ENCODE measurements at regions not wholly inside any gene's neighbourhood (a gene's known extent, or its start where the extent isn't known, plus 50 kb on each side); places are given as distances from the start of the nearest gene placed in this dataset.

- H3K36me3 ChIP-seq (ENCODE audit: insufficient read depth, low read length): no peaks in the 10 kb centered on the region
- no peak overlapping the region for H3K4me3 ChIP-seq (ENCODE audit: low read depth, low read length, poor library complexity, severe bottlenecking)
- H3K9me2 ChIP-seq (ENCODE audit: low read depth, low read length): no peaks in the 10 kb centered on the region
- TF ChIP-seq EZH2 (IDR thresholded peaks at IDR 0.05; ENCODE audit: borderline replicate concordance, low read length): no peak
- TF ChIP-seq CTCF (IDR thresholded peaks at IDR 0.05; ENCODE audit: low read length): no peak
- H4K20me1 ChIP-seq (ENCODE audit: insufficient read depth, low read length): no peaks in the 10 kb centered on the region
- H3K4me1 ChIP-seq (ENCODE audit: insufficient read depth, low read length, severe bottlenecking): no peaks in the 10 kb centered on the region
- H3F3A ChIP-seq (ENCODE audit: insufficient read depth, low read length): no peaks in the 10 kb centered on the region
- no peaks in the 10 kb centered on the region for H3K9me3 ChIP-seq (ENCODE audit: low read length)
- no peak overlapping the region for H3K27ac ChIP-seq (ENCODE audit: low read depth, low read length, poor library complexity, severe bottlenecking)
- H3K27me3 ChIP-seq (ENCODE audit: insufficient read depth, low read length): no peaks in the 10 kb centered on the region
- no peak overlapping the region for H3K9ac ChIP-seq (ENCODE audit: low read length)
- H3K79me2 ChIP-seq (ENCODE audit: insufficient read depth, low read length): no peaks in the 10 kb centered on the region
- H3K4me2 ChIP-seq (ENCODE audit: low read length): no peak overlapping the region
- no peak overlapping the region for H2AFZ ChIP-seq (ENCODE audit: low read length)
These were observed 244.2 kb downstream of the WNT5A start for GRCh38 chr3:55242921-55243320.

- H3K79me2 ChIP-seq (ENCODE audit: insufficient read depth, low read length): no peaks in the 10 kb centered on the region
- no peak overlapping the region for H3K4me3 ChIP-seq (ENCODE audit: low read depth, low read length, poor library complexity, severe bottlenecking)
- H3K9me3 ChIP-seq (ENCODE audit: low read length): no peaks in the 10 kb centered on the region
- no peaks in the 10 kb centered on the region for H3K9me2 ChIP-seq (ENCODE audit: low read depth, low read length)
- H3F3A ChIP-seq (ENCODE audit: insufficient read depth, low read length): no peaks in the 10 kb centered on the region
- H4K20me1 ChIP-seq (ENCODE audit: insufficient read depth, low read length): no peaks in the 10 kb centered on the region
- TF ChIP-seq CTCF (IDR thresholded peaks at IDR 0.05; ENCODE audit: low read length): no peak
- TF ChIP-seq EZH2 (IDR thresholded peaks at IDR 0.05; ENCODE audit: borderline replicate concordance, low read length): no peak
- H3K9ac ChIP-seq (ENCODE audit: low read length): no peak overlapping the region
- no peak overlapping the region for H3K27ac ChIP-seq (ENCODE audit: low read depth, low read length, poor library complexity, severe bottlenecking)
- no peaks in the 10 kb centered on the region for H3K4me1 ChIP-seq (ENCODE audit: insufficient read depth, low read length, severe bottlenecking)
- no peak overlapping the region for H2AFZ ChIP-seq (ENCODE audit: low read length)
- no peaks in the 10 kb centered on the region for H3K27me3 ChIP-seq (ENCODE audit: insufficient read depth, low read length)
- no peaks in the 10 kb centered on the region for H3K36me3 ChIP-seq (ENCODE audit: insufficient read depth, low read length)
- no peak overlapping the region for H3K4me2 ChIP-seq (ENCODE audit: low read length)
These were observed 246.0 kb downstream of the WNT5A start for GRCh38 chr3:55241098-55241497.

GRCh38 chr3:55235416-55235815 is 251.7 kb downstream of the WNT5A start:
- Histone ChIP-seq H3K9ac (ENCODE audit: low read length) (no peak overlapping the region), H3K36me3 (ENCODE audit: insufficient read depth, low read length) (no peaks in the 10 kb centered on the region), H4K20me1 (ENCODE audit: insufficient read depth, low read length) (no peaks in the 10 kb centered on the region), H3K27ac (ENCODE audit: low read depth, low read length, poor library complexity, severe bottlenecking) (no peak overlapping the region), H3K9me3 (ENCODE audit: low read length) (no peaks in the 10 kb centered on the region), H3K4me2 (ENCODE audit: low read length) (no peak overlapping the region), H3K9me2 (ENCODE audit: low read depth, low read length) (no peaks in the 10 kb centered on the region), H3K4me1 (ENCODE audit: insufficient read depth, low read length, severe bottlenecking) (no peaks in the 10 kb centered on the region), H3F3A (ENCODE audit: insufficient read depth, low read length) (no peaks in the 10 kb centered on the region), H3K27me3 (ENCODE audit: insufficient read depth, low read length) (no peaks in the 10 kb centered on the region), H2AFZ (ENCODE audit: low read length) (no peak overlapping the region), H3K79me2 (ENCODE audit: insufficient read depth, low read length) (no peaks in the 10 kb centered on the region), H3K4me3 (ENCODE audit: low read depth, low read length, poor library complexity, severe bottlenecking) (no peak overlapping the region)
- TF ChIP-seq EZH2 (IDR thresholded peaks at IDR 0.05; ENCODE audit: borderline replicate concordance, low read length) (no peak), CTCF (IDR thresholded peaks at IDR 0.05; ENCODE audit: low read length) (no peak)

All from OCI-LY1 (cell line).